GM20000 (cell line): ENCODE measurements at regions not wholly inside any gene's neighbourhood (a gene's known extent, or its start where the extent isn't known, plus 50 kb on each side); places are given as distances from the start of the nearest gene placed in this dataset.

ENCODE experiments used
- DNase-seq: peaks from one replicate; pipeline ENCODE4 v3.0.0; 2012; ENCODE audit warnings: low spot score
- TF ChIP-seq, protein P1 (sequence below): IDR thresholded peaks from 2 replicates; pipeline ENCODE4 v1.5.1; 2012; ENCODE audit warnings: mild to moderate bottlenecking, control low read depth; ENCODE audit errors: extremely low read depth, missing control alignments

- no peak for DNase-seq
- TF ChIP-seq, protein P1, sequence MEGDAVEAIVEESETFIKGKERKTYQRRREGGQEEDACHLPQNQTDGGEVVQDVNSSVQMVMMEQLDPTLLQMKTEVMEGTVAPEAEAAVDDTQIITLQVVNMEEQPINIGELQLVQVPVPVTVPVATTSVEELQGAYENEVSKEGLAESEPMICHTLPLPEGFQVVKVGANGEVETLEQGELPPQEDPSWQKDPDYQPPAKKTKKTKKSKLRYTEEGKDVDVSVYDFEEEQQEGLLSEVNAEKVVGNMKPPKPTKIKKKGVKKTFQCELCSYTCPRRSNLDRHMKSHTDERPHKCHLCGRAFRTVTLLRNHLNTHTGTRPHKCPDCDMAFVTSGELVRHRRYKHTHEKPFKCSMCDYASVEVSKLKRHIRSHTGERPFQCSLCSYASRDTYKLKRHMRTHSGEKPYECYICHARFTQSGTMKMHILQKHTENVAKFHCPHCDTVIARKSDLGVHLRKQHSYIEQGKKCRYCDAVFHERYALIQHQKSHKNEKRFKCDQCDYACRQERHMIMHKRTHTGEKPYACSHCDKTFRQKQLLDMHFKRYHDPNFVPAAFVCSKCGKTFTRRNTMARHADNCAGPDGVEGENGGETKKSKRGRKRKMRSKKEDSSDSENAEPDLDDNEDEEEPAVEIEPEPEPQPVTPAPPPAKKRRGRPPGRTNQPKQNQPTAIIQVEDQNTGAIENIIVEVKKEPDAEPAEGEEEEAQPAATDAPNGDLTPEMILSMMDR: no peak
Measured at GRCh38 chr18:5721924-5722323, 173.4 kb downstream of the TMEM200C start.

DNA sequence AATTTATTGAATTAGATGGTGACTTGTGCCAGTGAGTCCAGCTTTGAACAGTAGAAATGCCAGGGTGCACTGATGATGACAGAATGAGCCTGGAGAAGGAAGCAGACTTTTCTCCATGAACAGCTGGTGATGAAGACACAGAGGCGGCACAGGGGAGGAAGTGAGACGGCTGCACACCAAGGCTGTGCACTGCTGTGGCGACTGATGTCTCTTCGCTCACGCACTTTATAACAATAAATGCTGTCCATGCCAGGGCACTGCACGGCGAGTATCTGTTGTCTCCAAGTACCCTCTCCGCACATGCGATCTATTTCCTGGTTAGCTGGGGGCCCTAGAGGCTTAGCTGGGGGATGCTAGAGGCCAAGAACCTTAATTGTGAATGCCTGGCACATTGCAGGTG lies 175.2 kb downstream of the TMEM200C start:
- DNase-seq: no peak
- TF ChIP-seq, protein P1: no peak

DNA sequence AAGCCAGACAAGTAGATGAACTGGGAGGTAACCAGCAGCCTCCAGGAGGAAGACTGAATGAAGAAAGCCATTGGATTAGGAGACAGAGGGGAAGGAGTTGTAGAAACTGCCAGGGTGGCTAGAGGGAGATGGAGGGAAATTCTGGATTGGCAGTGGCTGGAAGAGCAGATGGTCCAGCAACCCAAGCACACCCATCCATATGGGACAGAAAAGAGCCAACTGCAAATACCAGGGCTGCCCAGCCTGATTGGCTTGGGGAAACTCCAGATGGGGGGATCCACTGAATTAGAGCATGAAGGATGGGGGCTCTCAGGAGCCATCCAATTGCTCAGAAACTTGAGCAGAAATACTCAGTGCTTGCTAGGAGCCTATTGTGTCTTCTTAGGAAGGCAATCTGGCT lies 173.5 kb upstream of the EPB41L3 start:
- TF ChIP-seq, protein P1: no peak

GRCh38 chr18:5710676-5711075 lies 166.9 kb upstream of the EPB41L3 start:
- TF ChIP-seq, protein P1: no peak
- DNase-seq: no peak

More for the DNA sequence above, 173.5 kb upstream of the EPB41L3 start:
- DNase-seq: no peak

- DNase-seq: no peak
- TF ChIP-seq, protein P1: no peak
Measured at GRCh38 chr18:5710235-5710634, 166.4 kb upstream of the EPB41L3 start.

- TF ChIP-seq, protein P1: no peak
- no peak for DNase-seq
Measured at GRCh38 chr18:5709476-5710095, 165.8 kb upstream of the EPB41L3 start.

- DNase-seq: no peak
- TF ChIP-seq, protein P1: no peak
Measured at GRCh38 chr18:5707586-5707985, 163.8 kb upstream of the EPB41L3 start.
